ENCODE measurements at regions not wholly inside any gene's neighbourhood (a gene's known extent, or its start where the extent isn't known, plus 50 kb on each side); places are given as distances from the start of the nearest gene placed in this dataset.
"Not testable (repeated sequence)": the region's sequence is repeated elsewhere in the genome, so short reads cannot be mapped to it uniquely, and the experiment has no call there.

DNA sequence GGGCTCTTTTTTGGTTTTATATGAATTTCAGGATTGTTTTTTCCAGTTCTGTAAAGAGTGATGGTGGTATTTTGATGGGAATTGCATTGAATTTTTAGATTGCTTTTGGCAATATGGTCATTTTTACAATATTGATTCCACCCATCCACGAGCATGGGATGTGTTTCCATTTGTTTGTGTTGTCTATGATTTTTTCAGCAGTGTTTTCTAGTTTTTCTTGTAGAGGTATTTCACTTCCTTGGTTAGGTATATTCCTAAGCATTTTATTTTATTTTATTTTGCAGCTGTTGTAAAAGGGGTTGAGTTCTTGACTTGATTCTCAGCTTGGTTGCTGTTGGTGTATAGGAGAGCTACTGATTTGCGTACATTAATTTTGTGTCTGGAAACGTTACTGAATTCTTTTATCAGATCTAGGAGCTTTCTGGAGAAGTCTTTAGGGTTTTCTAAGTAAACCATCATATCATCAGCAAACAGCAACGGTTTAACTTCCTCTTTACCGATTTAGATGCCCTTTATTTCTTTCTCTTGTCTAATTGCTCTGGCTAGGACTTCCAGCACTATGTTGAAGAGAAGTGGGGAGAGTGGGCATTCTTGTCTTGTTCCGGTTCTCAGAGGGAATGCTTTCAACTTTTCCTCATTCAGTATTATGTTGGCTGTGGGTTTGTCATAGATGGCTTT, 69.4 kb upstream of the GNG12 start:
- not testable (repeated sequence) for H3K36me3 ChIP-seq (ENCODE audit: control insufficient read depth, insufficient read depth, low read length, severe bottlenecking); H3K4me1 ChIP-seq (ENCODE audit: control insufficient read depth, insufficient read depth, low read length); H3K27me3 ChIP-seq (replicated peaks; ENCODE audit: control insufficient read depth, insufficient read depth, low read length); DNase-seq (ENCODE audit: low read depth); H3K4me3 ChIP-seq (ENCODE audit: low read length); H3K9ac ChIP-seq (ENCODE audit: low read length); H3K9me3 ChIP-seq (ENCODE audit: control insufficient read depth, low read length)

- H3K27me3 ChIP-seq (replicated peaks; ENCODE audit: control insufficient read depth, insufficient read depth, low read length) = no peaks in the 10 kb centered on the region
- no peaks in the 10 kb centered on the region for H3K4me1 ChIP-seq (ENCODE audit: control insufficient read depth, insufficient read depth, low read length)
- no peaks in the 10 kb centered on the region for H3K36me3 ChIP-seq (ENCODE audit: control insufficient read depth, insufficient read depth, low read length, severe bottlenecking)
- no peak overlapping the region for H3K4me3 ChIP-seq (ENCODE audit: low read length)
- H3K9me3 ChIP-seq (ENCODE audit: control insufficient read depth, low read length) = no peaks in the 10 kb centered on the region
- DNase-seq (ENCODE audit: low read depth) = no peak
- H3K9ac ChIP-seq (ENCODE audit: low read length) = no peak overlapping the region
Observed at GRCh38 chr1:67898033-67898726, 64.9 kb upstream of the GNG12 start.

GRCh38 chr1:67897270-67897949, 64.1 kb upstream of the GNG12 start:
- DNase-seq (ENCODE audit: low read depth) = peak; percentile 44
- no peaks in the 10 kb centered on the region for H3K4me1 ChIP-seq (ENCODE audit: control insufficient read depth, insufficient read depth, low read length)
- no peaks in the 10 kb centered on the region for H3K9me3 ChIP-seq (ENCODE audit: control insufficient read depth, low read length)
- no peaks in the 10 kb centered on the region for H3K36me3 ChIP-seq (ENCODE audit: control insufficient read depth, insufficient read depth, low read length, severe bottlenecking)
- H3K9ac ChIP-seq (ENCODE audit: low read length) = no peak overlapping the region
- H3K4me3 ChIP-seq (ENCODE audit: low read length) = no peak overlapping the region
- H3K27me3 ChIP-seq (replicated peaks; ENCODE audit: control insufficient read depth, insufficient read depth, low read length) = no peaks in the 10 kb centered on the region

DNA sequence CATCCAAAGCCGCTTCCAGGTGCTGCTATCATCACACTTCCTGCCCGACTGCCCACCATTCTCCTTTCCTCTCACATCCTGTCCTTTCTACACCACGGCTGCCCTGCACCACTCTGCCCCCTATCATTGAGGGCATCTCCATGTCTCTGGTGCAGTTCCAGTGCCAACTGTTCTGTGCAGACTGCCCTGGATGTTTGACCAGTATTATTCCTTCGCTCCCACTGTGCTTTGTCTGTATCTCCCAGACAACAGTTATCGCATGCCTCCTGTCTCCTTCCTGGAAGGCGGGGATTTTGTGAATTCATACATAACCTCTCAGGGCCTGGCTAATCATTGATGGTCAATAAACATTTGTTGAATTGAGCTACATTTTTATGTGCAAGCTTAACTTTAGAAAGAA, 63.6 kb upstream of the GNG12 start:
- Histone ChIP-seq H3K9me3 (ENCODE audit: control insufficient read depth, low read length) (no peaks in the 10 kb centered on the region), H3K27me3 (replicated peaks; ENCODE audit: control insufficient read depth, insufficient read depth, low read length) (no peaks in the 10 kb centered on the region), H3K4me1 (ENCODE audit: control insufficient read depth, insufficient read depth, low read length) (no peaks in the 10 kb centered on the region), H3K36me3 (ENCODE audit: control insufficient read depth, insufficient read depth, low read length, severe bottlenecking) (no peaks in the 10 kb centered on the region), H3K9ac (ENCODE audit: low read length) (no peak overlapping the region), H3K4me3 (ENCODE audit: low read length) (no peak overlapping the region)
- DNase-seq (ENCODE audit: low read depth) = no peak

DNA sequence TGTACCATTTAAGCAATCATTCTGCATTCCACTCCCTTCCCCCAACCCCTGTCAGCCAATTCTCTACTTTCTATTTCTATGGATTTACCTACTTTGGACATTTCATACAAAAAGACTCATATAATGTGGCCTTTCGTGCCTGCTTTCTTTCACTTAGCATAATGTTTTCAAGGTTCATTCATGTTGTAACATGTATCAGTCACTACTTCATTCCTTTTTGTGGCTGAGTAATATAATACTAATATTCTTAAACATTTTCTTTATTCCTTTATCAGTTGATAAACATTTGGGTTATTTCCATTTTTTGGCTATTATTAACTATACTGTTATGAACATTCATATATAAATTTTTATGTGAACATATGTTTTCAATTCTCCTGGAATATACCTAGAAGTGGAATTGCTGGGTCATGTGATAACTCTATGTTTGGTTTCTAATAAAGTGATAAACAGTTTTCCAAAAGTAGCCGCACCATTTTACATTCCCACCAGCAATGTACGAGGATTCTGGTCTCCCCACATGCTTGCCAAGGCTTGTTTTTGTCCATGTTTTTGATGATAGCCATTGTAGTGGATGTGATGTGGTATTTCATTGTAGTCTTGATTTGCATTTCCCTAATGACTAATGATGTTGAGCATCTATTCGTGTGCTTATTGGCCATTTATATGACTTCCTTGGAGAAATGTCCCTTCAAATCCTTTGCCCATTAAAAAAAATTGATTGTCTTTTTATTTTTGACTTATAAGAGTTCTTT, 61.9 kb upstream of the GNG12 start:
- Histone ChIP-seq H3K4me1 (ENCODE audit: control insufficient read depth, insufficient read depth, low read length) (peaks cover 6% of the 10 kb centered on the region), H3K9me3 (ENCODE audit: control insufficient read depth, low read length) (no peaks in the 10 kb centered on the region), H3K27me3 (replicated peaks; ENCODE audit: control insufficient read depth, insufficient read depth, low read length) (no peaks in the 10 kb centered on the region), H3K36me3 (ENCODE audit: control insufficient read depth, insufficient read depth, low read length, severe bottlenecking) (no peaks in the 10 kb centered on the region), H3K9ac (ENCODE audit: low read length) (no peak overlapping the region), H3K4me3 (ENCODE audit: low read length) (no peak overlapping the region)
- no peak for DNase-seq (ENCODE audit: low read depth)

- Histone ChIP-seq H3K9ac (ENCODE audit: low read length) (no peak overlapping the region), H3K36me3 (ENCODE audit: control insufficient read depth, insufficient read depth, low read length, severe bottlenecking) (no peaks in the 10 kb centered on the region), H3K27me3 (replicated peaks; ENCODE audit: control insufficient read depth, insufficient read depth, low read length) (no peaks in the 10 kb centered on the region), H3K4me3 (ENCODE audit: low read length) (no peak overlapping the region), H3K4me1 (ENCODE audit: control insufficient read depth, insufficient read depth, low read length) (peaks cover 12% of the 10 kb centered on the region), H3K9me3 (ENCODE audit: control insufficient read depth, low read length) (no peaks in the 10 kb centered on the region)
- no peak for DNase-seq (ENCODE audit: low read depth)
Observed at GRCh38 chr1:67893126-67893495, 59.8 kb upstream of the GNG12 start.

DNA sequence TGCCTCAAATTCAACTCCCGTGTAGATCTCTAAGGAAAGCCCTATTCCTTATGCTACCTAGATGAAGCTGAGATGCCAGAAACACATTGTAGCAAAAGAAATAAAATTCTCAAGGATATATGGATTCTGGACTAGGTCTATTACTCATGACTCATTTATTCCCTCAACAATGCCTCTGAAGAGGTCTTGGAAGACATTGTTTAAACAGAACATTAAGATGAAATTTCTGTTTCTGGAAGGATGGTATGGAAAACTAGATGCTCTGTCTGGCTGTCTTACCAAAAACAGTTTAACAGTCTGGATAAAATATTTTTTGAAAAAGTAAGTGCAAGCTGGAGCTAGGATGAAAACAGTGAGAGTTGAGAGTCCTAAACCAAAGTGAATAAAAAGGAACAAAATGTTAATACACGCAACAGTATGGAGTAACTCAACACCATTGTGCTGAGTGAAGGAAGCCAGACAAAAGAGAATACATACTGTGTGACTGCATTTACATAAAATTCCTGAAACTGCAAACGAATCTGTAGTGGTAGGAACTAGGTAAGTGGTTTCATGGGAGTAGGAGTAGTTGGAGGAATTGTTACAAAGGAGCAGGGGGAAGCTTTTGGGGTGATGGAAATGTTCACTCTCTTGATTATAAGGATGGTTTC, 59.3 kb upstream of the GNG12 start:
- H3K4me1 ChIP-seq (ENCODE audit: control insufficient read depth, insufficient read depth, low read length) = peaks cover 15% of the 10 kb centered on the region
- H3K36me3 ChIP-seq (ENCODE audit: control insufficient read depth, insufficient read depth, low read length, severe bottlenecking) = no peaks in the 10 kb centered on the region
- H3K9me3 ChIP-seq (ENCODE audit: control insufficient read depth, low read length) = no peaks in the 10 kb centered on the region
- no peaks in the 10 kb centered on the region for H3K27me3 ChIP-seq (replicated peaks; ENCODE audit: control insufficient read depth, insufficient read depth, low read length)
- DNase-seq (ENCODE audit: low read depth) = no peak
- no peak overlapping the region for H3K9ac ChIP-seq (ENCODE audit: low read length)
- H3K4me3 ChIP-seq (ENCODE audit: low read length) = no peak overlapping the region

DNA sequence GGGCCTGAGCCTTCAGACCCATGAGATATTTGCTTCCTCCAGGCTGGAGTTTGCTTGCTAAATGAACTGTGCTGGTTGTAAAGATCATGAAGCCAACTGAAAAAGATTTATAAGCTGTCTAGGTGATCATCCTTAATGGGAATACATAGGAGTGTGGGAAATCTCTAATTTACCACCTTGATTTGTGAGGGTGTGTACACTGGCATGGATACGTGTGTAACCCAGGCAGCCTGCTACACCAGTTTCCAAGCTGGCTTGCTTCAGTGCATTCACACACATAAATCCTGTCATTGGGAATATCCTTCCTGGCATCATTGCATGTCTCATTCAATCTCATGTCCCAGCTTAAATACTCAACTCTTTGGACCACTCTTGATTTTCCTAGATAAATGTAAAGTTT, 57.6 kb upstream of the GNG12 start:
- DNase-seq (ENCODE audit: low read depth) = no peak
- Histone ChIP-seq H3K4me3 (ENCODE audit: low read length) (no peak overlapping the region), H3K36me3 (ENCODE audit: control insufficient read depth, insufficient read depth, low read length, severe bottlenecking) (no peaks in the 10 kb centered on the region)

GRCh38 chr1:67889953-67890567, 56.8 kb upstream of the GNG12 start:
- Histone ChIP-seq H3K36me3 (ENCODE audit: control insufficient read depth, insufficient read depth, low read length, severe bottlenecking) (no peaks in the 10 kb centered on the region), H3K9me3 (ENCODE audit: control insufficient read depth, low read length) (no peaks in the 10 kb centered on the region), H3K27me3 (replicated peaks; ENCODE audit: control insufficient read depth, insufficient read depth, low read length) (no peaks in the 10 kb centered on the region), H3K9ac (ENCODE audit: low read length) (no peak overlapping the region), H3K4me3 (ENCODE audit: low read length) (no peak overlapping the region), H3K4me1 (ENCODE audit: control insufficient read depth, insufficient read depth, low read length) (peaks cover 21% of the 10 kb centered on the region)
- peak; percentile 82 for DNase-seq (ENCODE audit: low read depth)

More for the DNA sequence above, 57.6 kb upstream of the GNG12 start:
- peaks cover 21% of the 10 kb centered on the region for H3K4me1 ChIP-seq (ENCODE audit: control insufficient read depth, insufficient read depth, low read length)
- no peaks in the 10 kb centered on the region for H3K9me3 ChIP-seq (ENCODE audit: control insufficient read depth, low read length)
- no peak overlapping the region for H3K9ac ChIP-seq (ENCODE audit: low read length)
- no peaks in the 10 kb centered on the region for H3K27me3 ChIP-seq (replicated peaks; ENCODE audit: control insufficient read depth, insufficient read depth, low read length)

GRCh38 chr1:67889466-67889865, 56.2 kb upstream of the GNG12 start:
- H3K4me1 ChIP-seq (ENCODE audit: control insufficient read depth, insufficient read depth, low read length) = peaks cover 21% of the 10 kb centered on the region
- H3K36me3 ChIP-seq (ENCODE audit: control insufficient read depth, insufficient read depth, low read length, severe bottlenecking) = no peaks in the 10 kb centered on the region
- no peaks in the 10 kb centered on the region for H3K27me3 ChIP-seq (replicated peaks; ENCODE audit: control insufficient read depth, insufficient read depth, low read length)
- no peaks in the 10 kb centered on the region for H3K9me3 ChIP-seq (ENCODE audit: control insufficient read depth, low read length)
- no peak overlapping the region for H3K4me3 ChIP-seq (ENCODE audit: low read length)
- no peak for DNase-seq (ENCODE audit: low read depth)
- no peak overlapping the region for H3K9ac ChIP-seq (ENCODE audit: low read length)

All from adipocyte (in vitro differentiated cells).